Endodermal cell (in vitro differentiated cells): ENCODE measurements at regions not wholly inside any gene's neighbourhood (a gene's known extent, or its start where the extent isn't known, plus 50 kb on each side); places are given as distances from the start of the nearest gene placed in this dataset.

ENCODE experiments used
- DNase-seq: peaks from one replicate; pipeline ENCODE4 v3.0.0-alpha.2; 2017
- H3K27ac ChIP-seq: 2 replicates; pipeline ENCODE4 v1.5.1; 2013; ENCODE audit warnings: mild to moderate bottlenecking, low read depth, low read length, moderate library complexity
- H3K27me3 ChIP-seq: 2 replicates; pipeline ENCODE4 v1.6.1; 2013; ENCODE audit warnings: mild to moderate bottlenecking, low read length, moderate library complexity; ENCODE audit not compliant: insufficient read depth, control insufficient read depth, poor library complexity, severe bottlenecking
- H3K36me3 ChIP-seq: 2 replicates; pipeline ENCODE4 v1.7.0; 2013; ENCODE audit warnings: mild to moderate bottlenecking, low read length, moderate library complexity; ENCODE audit not compliant: control insufficient read depth, insufficient read depth
- H3K4me1 ChIP-seq: one replicate; pipeline ENCODE4 v1.7.0; 2013; ENCODE audit warnings: low read length; ENCODE audit not compliant: control insufficient read depth, insufficient read depth
- H3K4me3 ChIP-seq: 2 replicates; pipeline ENCODE4 v1.5.1; 2013; ENCODE audit warnings: mild to moderate bottlenecking, low read length, moderate library complexity
- H3K9ac ChIP-seq: 2 replicates; pipeline ENCODE4 v1.6.1; 2013; ENCODE audit warnings: mild to moderate bottlenecking, low read length, moderate library complexity; ENCODE audit not compliant: poor library complexity, severe bottlenecking; ENCODE audit errors: extremely low read depth
- H3K9me3 ChIP-seq: 2 replicates; pipeline ENCODE4 v1.6.1; 2013; ENCODE audit warnings: mild to moderate bottlenecking, low read length, moderate library complexity; ENCODE audit not compliant: control insufficient read depth
- H3K27ac Mint-ChIP-seq: 2 replicates; pipeline ENCODE4 v1.8.0; 2020; ENCODE audit warnings: mixed read lengths
- H3K27me3 Mint-ChIP-seq: 2 replicates; pipeline ENCODE4 v1.8.0; 2021; ENCODE audit warnings: mild to moderate bottlenecking, mixed read lengths; ENCODE audit not compliant: insufficient read depth
- H3K36me3 Mint-ChIP-seq: 2 replicates; pipeline ENCODE4 v1.8.0; 2020; ENCODE audit warnings: low read depth, mixed read lengths
- H3K4me1 Mint-ChIP-seq: 2 replicates; pipeline ENCODE4 v1.8.0; 2020; ENCODE audit warnings: mixed read lengths
- H3K4me3 Mint-ChIP-seq: 2 replicates; pipeline ENCODE4 v1.8.0; 2020; ENCODE audit warnings: mild to moderate bottlenecking, moderate library complexity, mixed read lengths
- H3K9me3 Mint-ChIP-seq: 2 replicates; pipeline ENCODE4 v1.8.0; 2020; ENCODE audit warnings: mild to moderate bottlenecking, mixed read lengths
- WGBS, 2 experiments: methylation state at CpG; one replicate each; pipeline versions ENCODE4 v1.1.5 to v1.1.7; 2013; ENCODE audit warnings: missing lambda C conversion rate in 2 of 2, mixed read lengths in 1 of 2; ENCODE audit not compliant: insufficient coverage in 1 of 2, insufficient read length in 1 of 2; 5-methylcytosine and 5-hydroxymethylcytosine counted together
- TF ChIP-seq, protein P1 (sequence below): fragments of 200-600 bp; sonication (generic); conservative IDR thresholded peaks from 2 replicates; pipeline ENCODE4 v1.5.0; 2021; ENCODE audit warnings: antibody characterized with exemption, mild to moderate bottlenecking

- Mint-ChIP-seq H3K4me1 (no peaks in the 10 kb centered on the region), H3K9me3 (no peaks in the 10 kb centered on the region), H3K27me3 (no peaks in the 10 kb centered on the region), H3K27ac (no peak overlapping the region), H3K4me3 (no peak overlapping the region), H3K36me3 (no peaks in the 10 kb centered on the region)
- Histone ChIP-seq H3K9me3 (no peaks in the 10 kb centered on the region), H3K36me3 (no peaks in the 10 kb centered on the region), H3K4me1 (no peaks in the 10 kb centered on the region), H3K9ac (no peak overlapping the region), H3K27ac (no peak overlapping the region), H3K27me3 (no peaks in the 10 kb centered on the region), H3K4me3 (no peak overlapping the region)
- DNase-seq, result no peak
- TF ChIP-seq, protein P1, sequence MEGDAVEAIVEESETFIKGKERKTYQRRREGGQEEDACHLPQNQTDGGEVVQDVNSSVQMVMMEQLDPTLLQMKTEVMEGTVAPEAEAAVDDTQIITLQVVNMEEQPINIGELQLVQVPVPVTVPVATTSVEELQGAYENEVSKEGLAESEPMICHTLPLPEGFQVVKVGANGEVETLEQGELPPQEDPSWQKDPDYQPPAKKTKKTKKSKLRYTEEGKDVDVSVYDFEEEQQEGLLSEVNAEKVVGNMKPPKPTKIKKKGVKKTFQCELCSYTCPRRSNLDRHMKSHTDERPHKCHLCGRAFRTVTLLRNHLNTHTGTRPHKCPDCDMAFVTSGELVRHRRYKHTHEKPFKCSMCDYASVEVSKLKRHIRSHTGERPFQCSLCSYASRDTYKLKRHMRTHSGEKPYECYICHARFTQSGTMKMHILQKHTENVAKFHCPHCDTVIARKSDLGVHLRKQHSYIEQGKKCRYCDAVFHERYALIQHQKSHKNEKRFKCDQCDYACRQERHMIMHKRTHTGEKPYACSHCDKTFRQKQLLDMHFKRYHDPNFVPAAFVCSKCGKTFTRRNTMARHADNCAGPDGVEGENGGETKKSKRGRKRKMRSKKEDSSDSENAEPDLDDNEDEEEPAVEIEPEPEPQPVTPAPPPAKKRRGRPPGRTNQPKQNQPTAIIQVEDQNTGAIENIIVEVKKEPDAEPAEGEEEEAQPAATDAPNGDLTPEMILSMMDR, result no peak
- WGBS, 2 experiments, result 94% methylated on average over 1 of the region's 1 CpG; no CpG with 5 or more reads in 1 of the 2 experiments
These were observed 243.6 kb downstream of the PRELID2 start for GRCh38 chr5:145591578-145591977.

GRCh38 chr5:145589063-145589462, 246.1 kb downstream of the PRELID2 start:
- TF ChIP-seq, protein P1, result no peak
- Mint-ChIP-seq H3K4me3 (no peak overlapping the region), H3K27me3 (no peaks in the 10 kb centered on the region), H3K36me3 (no peaks in the 10 kb centered on the region), H3K9me3 (peaks cover 5% of the 10 kb centered on the region), H3K4me1 (no peaks in the 10 kb centered on the region), H3K27ac (no peak overlapping the region)
- Histone ChIP-seq H3K9me3 (peaks cover 6% of the 10 kb centered on the region), H3K4me1 (no peaks in the 10 kb centered on the region), H3K27me3 (no peaks in the 10 kb centered on the region), H3K4me3 (no peak overlapping the region), H3K36me3 (no peaks in the 10 kb centered on the region), H3K9ac (no peak overlapping the region), H3K27ac (no peak overlapping the region)
- DNase-seq, result no peak
- WGBS, 2 experiments, result 95% methylated on average over 2 of the region's 2 CpGs; no CpG with 5 or more reads in 1 of the 2 experiments

- TF ChIP-seq, protein P1, result no peak
- H3K36me3 ChIP-seq, result no peaks in the 10 kb centered on the region
- Mint-ChIP-seq H3K9me3 (peaks cover 7% of the 10 kb centered on the region), H3K27ac (no peak overlapping the region), H3K36me3 (no peaks in the 10 kb centered on the region), H3K4me3 (no peak overlapping the region), H3K4me1 (no peaks in the 10 kb centered on the region), H3K27me3 (no peaks in the 10 kb centered on the region)
- H3K27ac ChIP-seq, result no peak overlapping the region
- no peak overlapping the region for H3K4me3 ChIP-seq
- no peaks in the 10 kb centered on the region for H3K4me1 ChIP-seq
- 94 to 100% methylated on average over 1 of the region's 2 CpGs for WGBS, 2 experiments
- no peaks in the 10 kb centered on the region for H3K27me3 ChIP-seq
- no peak for DNase-seq
- peaks cover 11% of the 10 kb centered on the region for H3K9me3 ChIP-seq
- no peak overlapping the region for H3K9ac ChIP-seq
These were observed 246.6 kb downstream of the PRELID2 start for GRCh38 chr5:145588558-145588957.
